H1 (cell line): ENCODE measurements at regions not wholly inside any gene's neighbourhood (a gene's known extent, or its start where the extent isn't known, plus 50 kb on each side); places are given as distances from the start of the nearest gene placed in this dataset.

Experiments used
- CTCF ChIP-seq, 3 experiments: IDR thresholded peaks; 1 replicate in 2 of 3; 2 replicates in 1 of 3; pipeline versions ENCODE4 v1.5.1 to v1.6.1; 2011; ENCODE audit warnings: low read length in 3 of 3, mild to moderate bottlenecking in 3 of 3, inconsistent platforms in 2 of 3, low read depth in 1 of 3, moderate library complexity in 1 of 3; ENCODE audit not compliant: insufficient read depth in 1 of 3; ENCODE audit errors: control extremely low read depth in 1 of 3
- EGR1 ChIP-seq: IDR thresholded peaks from 2 replicates; pipeline ENCODE4 v1.6.1; 2011; ENCODE audit warnings: low read depth, low read length, borderline replicate concordance
- GABPA ChIP-seq: IDR thresholded peaks from 2 replicates; pipeline ENCODE4 v1.6.1; 2011; ENCODE audit warnings: mild to moderate bottlenecking, low read length, moderate library complexity, borderline replicate concordance; ENCODE audit not compliant: insufficient read depth

- TF ChIP-seq CTCF (IDR thresholded peaks at IDR 0.05; ENCODE audit: control extremely low read depth in 1 of 3, insufficient read depth in 1 of 3, low read depth in 1 of 3, low read length in 3 of 3) (no peak), GABPA (no peak), EGR1 (no peak)
- TF ChIP-seq, all 59 proteins: peak for 0
These were observed 730.2 kb upstream of the DPPA4 start (continued) for GRCh38 chr3:110067527-110067926.
